ENCODE measurements at regions not wholly inside any gene's neighbourhood (a gene's known extent, or its start where the extent isn't known, plus 50 kb on each side); places are given as distances from the start of the nearest gene placed in this dataset.
A peak's percentile ranks its signal among the peaks of the same experiment; 100 is the strongest.

DNA sequence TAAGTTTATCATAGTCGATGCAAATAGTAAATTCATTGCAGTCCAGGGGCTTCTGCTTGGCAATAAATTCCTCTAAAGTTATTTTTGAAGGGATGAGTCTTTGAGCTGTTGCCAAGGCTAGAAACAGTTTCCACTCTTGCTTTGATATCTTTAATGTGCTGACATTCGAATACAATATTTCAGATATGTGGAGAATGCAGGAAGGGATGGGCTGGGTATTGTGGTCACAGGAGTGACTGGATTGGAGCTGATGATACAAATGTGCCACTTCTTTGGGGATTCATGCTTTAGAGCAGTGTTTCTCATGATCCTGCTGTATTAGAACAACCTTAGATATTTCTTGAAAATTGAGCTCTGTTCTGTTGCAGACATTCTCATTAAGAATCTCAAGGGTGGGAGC is 139.0 kb downstream of the PRDM13 start:
- TF ChIP-seq POLR2AphosphoS5 (IDR thresholded peaks at IDR 0.05; ENCODE audit: low read depth, low read length): no peak
- TF ChIP-seq POLR2A (IDR thresholded peaks at IDR 0.05; ENCODE audit: low read depth, low read length): no peak
- TF ChIP-seq TAF1 (IDR thresholded peaks at IDR 0.05; ENCODE audit: borderline replicate concordance, low read depth, low read length): no peak
- DNase-seq (ENCODE audit: insufficient read length) (no peak), FAIRE-seq (no peak)

DNA sequence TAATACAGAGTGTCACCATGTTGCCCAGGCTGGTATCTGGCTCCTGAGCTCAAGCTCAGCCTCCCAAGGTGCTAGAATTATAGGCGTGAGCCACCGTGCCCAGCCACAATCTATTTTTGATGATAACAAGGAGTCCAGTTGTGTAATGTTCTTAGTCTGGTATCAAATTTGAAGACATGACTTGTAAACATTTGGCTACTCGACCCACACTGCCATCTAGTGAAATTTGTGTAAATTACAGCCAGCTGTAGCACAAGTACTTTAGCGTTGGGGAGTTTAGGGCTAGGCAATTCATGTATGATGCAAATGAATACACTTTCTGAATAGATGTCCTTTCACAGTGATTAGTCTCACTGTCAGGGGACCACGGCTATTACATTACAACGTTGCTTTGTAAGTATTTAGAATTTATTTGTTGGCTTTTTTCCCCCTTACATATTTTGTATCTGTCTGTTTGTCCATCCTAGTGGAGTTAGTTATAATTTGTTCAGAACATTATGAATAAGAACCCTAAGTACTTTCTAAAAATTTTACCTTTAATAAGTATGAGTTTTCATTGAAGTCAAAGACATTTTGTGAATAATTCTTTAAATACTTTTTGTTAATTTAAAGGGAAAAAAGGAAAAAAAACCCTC is 139.7 kb downstream of the PRDM13 start:
- no peak for TF ChIP-seq POLR2A (IDR thresholded peaks at IDR 0.05; ENCODE audit: low read depth, low read length)
- no peak for TF ChIP-seq POLR2AphosphoS5 (IDR thresholded peaks at IDR 0.05; ENCODE audit: low read depth, low read length)
- peak; percentile 98 for FAIRE-seq
- DNase-seq (ENCODE audit: insufficient read length): no peak

DNA sequence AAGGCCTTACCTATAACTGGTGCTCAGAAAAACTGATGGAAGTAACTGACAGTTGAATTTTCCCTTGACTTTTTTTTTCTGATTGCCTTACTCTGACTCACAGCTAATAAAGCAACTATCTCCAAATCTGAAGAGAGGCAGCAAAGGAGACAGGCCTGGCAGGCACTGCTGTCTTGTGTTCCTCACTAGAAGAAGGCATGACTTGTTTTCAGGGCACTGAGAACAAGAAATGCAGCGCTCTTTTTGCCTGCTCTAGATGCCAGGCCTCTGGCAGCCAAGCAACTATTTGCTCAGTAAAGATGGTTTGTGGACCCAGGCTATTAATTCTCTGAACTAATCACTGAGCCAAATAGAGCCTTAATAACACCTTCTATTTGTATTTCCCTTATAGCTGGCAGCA is 155.1 kb downstream of the PRDM13 start:
- no peak for DNase-seq (ENCODE audit: insufficient read length)

DNA sequence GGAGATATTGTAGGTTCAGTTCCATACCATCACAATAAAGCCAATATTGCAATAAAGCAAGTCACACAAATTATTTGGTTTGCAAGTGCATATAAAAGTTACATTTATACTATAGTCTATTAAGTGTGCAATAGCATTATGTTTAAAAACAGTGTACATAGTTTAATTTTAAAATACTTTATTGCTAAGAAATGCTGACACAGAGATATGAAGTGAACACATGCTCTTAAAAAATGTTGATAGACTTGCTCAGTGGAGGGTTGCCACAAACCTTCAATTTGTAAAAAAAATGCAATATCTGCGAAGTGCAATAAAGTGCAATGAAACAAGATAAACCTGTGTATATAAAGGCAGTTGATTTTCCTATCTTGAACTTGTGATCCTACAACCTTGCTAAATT is 161.5 kb downstream of the PRDM13 start:
- TF ChIP-seq TAF1 (IDR thresholded peaks at IDR 0.05; ENCODE audit: borderline replicate concordance, low read depth, low read length) (no peak), POLR2AphosphoS5 (IDR thresholded peaks at IDR 0.05; ENCODE audit: low read depth, low read length) (no peak), POLR2A (IDR thresholded peaks at IDR 0.05; ENCODE audit: low read depth, low read length) (no peak)
- FAIRE-seq: no peak
- no peak for DNase-seq (ENCODE audit: insufficient read length)

More for the DNA sequence above, 155.1 kb downstream of the PRDM13 start:
- TF ChIP-seq POLR2A (IDR thresholded peaks at IDR 0.05; ENCODE audit: low read depth, low read length): no peak
- no peak for TF ChIP-seq TAF1 (IDR thresholded peaks at IDR 0.05; ENCODE audit: borderline replicate concordance, low read depth, low read length)
- TF ChIP-seq POLR2AphosphoS5 (IDR thresholded peaks at IDR 0.05; ENCODE audit: low read depth, low read length): no peak
- no peak for FAIRE-seq

DNA sequence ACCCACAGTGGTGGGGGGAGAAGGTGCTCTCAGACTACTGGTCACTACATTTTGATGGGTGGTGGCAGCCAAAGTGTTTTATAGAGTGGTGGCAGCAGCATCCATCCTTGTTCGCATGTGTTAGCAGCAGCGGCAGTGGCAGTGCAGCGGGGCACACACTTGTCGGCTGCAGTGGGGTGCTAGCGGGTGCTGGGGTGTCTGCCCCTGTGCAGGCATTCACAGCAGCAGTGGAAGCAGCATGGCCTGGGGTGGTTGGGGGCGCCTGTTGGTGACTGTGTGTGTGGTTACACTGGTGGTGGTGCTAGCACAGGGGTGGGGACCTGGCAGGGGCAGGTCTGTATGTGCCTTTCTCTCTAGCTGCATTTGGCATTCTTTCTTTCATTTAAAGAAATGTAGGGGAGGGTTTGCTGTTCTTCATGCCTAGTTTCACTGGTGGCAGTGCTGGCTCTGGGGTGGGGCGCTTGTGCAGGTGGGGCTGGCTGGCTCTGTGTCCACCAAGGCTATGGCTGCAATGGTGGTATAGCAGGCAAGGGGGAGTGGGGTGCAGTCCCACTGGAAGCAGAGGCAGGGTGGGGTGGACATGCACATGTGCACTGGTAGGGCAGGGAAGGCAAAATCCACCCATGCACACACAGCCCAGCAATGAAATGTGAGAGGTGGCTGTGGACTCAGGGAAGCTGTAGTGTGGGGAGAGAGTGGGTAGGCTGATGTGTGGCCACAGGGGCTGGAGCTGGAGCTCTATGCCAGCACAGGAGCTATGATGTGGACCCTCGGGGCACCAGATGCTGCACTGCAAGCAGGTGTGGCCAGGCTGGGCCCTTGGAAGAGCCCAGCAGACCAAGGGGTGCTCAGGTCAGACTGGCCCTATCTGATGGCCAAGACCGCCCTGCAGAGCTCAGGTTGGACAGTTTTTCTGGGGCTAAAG is 173.3 kb downstream of the PRDM13 start:
- DNase-seq (ENCODE audit: insufficient read length) (no peak), FAIRE-seq (no peak)
- TF ChIP-seq POLR2AphosphoS5 (IDR thresholded peaks at IDR 0.05; ENCODE audit: low read depth, low read length) (no peak), POLR2A (IDR thresholded peaks at IDR 0.05; ENCODE audit: low read depth, low read length) (no peak), TAF1 (IDR thresholded peaks at IDR 0.05; ENCODE audit: borderline replicate concordance, low read depth, low read length) (no peak)

DNA sequence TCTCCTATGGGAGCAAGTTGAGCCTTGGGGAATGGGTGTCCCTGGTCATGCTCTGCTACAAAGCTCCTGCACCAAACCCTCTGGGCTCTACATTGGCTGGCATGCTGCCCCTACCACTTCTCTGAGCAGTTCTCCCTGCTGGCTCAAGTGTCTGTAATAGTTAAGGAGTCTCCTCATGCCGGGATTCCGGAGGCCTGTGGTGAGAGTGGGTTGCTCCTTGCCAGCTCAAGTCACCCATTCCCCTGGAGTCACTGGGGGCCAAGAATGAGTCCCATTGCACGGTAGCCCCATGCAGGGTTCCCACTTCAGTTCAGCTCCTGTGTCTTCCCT is 173.9 kb downstream of the PRDM13 start:
- FAIRE-seq (no peak), DNase-seq (ENCODE audit: insufficient read length) (no peak)
- TF ChIP-seq POLR2AphosphoS5 (IDR thresholded peaks at IDR 0.05; ENCODE audit: low read depth, low read length) (no peak), TAF1 (IDR thresholded peaks at IDR 0.05; ENCODE audit: borderline replicate concordance, low read depth, low read length) (no peak), POLR2A (IDR thresholded peaks at IDR 0.05; ENCODE audit: low read depth, low read length) (no peak)

DNA sequence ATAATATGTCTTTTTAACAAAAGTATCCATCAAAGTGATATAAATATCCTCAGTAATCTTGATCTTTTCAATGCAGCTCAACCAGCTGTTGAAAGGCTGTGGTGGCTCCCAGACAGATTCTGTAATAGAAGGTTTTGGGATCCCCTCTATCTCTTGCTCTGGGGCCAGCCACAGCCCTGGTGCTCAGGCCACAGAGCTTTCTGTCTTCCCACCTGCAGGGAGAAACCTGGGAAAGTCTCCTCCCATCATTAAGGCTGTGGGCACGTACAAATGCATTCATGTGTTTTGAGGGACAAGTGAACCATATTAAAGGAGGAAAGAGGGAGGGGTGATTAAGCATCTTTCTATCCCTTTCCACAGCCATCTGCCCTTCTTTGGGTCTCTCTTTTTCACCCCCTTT is 183.1 kb downstream of the PRDM13 start:
- FAIRE-seq (no peak), DNase-seq (ENCODE audit: insufficient read length) (no peak)
- TF ChIP-seq POLR2A (IDR thresholded peaks at IDR 0.05; ENCODE audit: low read depth, low read length): no peak
- TF ChIP-seq TAF1 (IDR thresholded peaks at IDR 0.05; ENCODE audit: borderline replicate concordance, low read depth, low read length): no peak

DNA sequence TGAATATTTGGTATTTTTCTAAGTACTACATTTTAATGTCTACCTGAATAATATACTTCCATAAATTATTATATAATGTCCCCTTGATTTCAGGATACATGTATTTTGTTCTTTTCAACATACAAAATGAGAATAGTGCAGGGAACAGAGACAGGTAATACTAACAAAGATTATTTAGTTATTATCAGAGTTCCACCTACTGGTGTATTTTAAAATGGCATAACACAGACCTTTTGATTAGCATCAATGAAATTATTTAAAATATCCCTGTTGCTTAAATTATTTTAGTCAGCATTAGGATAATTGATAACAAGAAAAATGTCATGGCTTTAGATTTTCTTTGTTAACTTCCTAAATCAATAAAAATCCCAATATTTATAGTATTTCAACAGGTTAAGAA is 184.0 kb downstream of the PRDM13 start:
- TF ChIP-seq TAF1 (IDR thresholded peaks at IDR 0.05; ENCODE audit: borderline replicate concordance, low read depth, low read length) (no peak), POLR2AphosphoS5 (IDR thresholded peaks at IDR 0.05; ENCODE audit: low read depth, low read length) (no peak), POLR2A (IDR thresholded peaks at IDR 0.05; ENCODE audit: low read depth, low read length) (no peak)
- FAIRE-seq (no peak), DNase-seq (ENCODE audit: insufficient read length) (no peak)

DNA sequence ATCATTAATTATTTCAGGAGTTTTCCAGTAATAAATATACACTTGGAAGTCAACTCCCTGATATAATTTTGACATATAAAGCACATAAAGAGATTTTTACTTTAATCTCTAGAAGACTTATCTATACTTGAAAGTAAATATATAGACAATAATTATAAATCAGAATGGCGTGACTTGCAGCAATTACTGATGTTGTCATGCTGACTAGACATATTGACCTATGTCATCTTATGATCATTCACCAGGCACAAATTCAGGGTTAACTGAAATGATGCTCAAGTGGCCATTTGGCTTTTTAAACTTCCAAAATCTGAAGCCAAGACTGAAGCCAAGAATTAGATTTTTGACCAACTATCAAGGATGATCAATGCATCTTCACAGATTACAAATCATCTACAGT is 192.2 kb downstream of the MCHR2 start:
- DNase-seq (ENCODE audit: insufficient read length) (no peak), FAIRE-seq (no peak)
- no peak for TF ChIP-seq TAF1 (IDR thresholded peaks at IDR 0.05; ENCODE audit: borderline replicate concordance, low read depth, low read length)

DNA sequence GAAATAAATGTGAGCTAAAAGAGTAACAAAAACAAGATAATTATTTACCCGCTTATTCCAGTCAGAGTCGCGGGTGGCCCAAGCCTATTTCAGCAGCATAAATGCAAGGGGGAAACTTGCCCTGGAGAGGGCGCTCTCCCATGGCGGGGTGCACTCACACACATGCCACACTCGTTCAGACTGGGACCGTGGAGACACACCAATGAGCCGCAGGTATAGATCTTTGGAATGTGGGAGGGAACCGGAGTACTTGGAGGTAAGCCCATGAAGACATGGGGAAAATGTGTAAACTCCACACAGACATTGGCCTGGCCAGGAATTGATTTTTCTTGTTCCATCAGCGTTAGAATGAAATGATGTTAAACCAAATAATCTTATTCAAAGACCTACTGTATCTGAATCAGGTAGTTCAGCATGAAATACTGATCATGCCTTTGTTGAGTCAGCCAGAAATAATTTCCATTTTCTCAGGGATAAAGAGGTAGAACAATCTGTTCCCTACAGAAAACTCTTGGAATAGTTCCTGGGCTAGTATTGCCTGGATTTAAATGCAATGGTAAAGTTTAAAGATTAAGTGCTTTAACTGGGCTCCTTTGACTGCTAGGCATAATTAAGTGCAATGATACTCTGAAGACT is 191.5 kb downstream of the MCHR2 start:
- FAIRE-seq (no peak), DNase-seq (ENCODE audit: insufficient read length) (no peak)
- TF ChIP-seq TAF1 (IDR thresholded peaks at IDR 0.05; ENCODE audit: borderline replicate concordance, low read depth, low read length) (no peak), POLR2A (IDR thresholded peaks at IDR 0.05; ENCODE audit: low read depth, low read length) (no peak), POLR2AphosphoS5 (IDR thresholded peaks at IDR 0.05; ENCODE audit: low read depth, low read length) (no peak)

DNA sequence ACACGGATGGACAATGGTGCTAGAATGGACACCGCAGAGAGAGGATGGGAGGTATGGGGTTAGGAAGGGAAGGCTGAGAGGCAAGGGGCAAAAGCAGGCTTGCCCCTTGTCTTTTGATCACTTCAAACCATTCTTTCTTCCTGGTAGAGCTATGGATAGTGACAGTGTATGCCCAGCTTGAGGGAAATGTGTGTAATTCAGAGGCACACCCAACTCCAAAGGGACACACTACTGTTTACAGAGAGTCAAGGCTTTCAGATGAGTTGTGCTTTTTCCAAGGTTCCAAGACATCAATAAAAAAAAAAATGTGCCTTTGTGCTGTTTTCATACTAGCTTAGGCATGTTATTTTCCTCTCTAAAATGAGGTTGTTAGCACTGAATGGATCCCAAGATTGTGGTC is 185.0 kb downstream of the MCHR2 start:
- FAIRE-seq: no peak
- no peak for TF ChIP-seq TAF1 (IDR thresholded peaks at IDR 0.05; ENCODE audit: borderline replicate concordance, low read depth, low read length)
- no peak for DNase-seq (ENCODE audit: insufficient read length)

DNA sequence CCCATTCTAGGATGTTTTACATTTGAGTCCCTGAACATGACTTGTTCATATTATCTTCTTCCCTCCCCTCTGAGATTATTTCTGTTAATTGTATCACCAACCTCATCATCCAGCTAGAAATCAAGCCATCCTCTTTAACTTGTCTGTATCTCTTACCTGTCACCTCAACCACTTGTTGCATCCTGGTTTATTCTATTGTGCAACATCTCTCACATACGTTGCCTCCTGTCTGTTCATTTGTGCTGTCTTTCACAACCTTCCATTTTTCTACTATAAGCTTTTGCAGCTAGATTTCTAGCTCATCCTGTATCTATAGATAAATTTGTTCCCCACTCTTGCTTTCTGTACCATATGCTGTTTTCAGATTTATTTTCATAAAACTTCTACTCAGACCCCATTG is 183.7 kb downstream of the MCHR2 start:
- DNase-seq (ENCODE audit: insufficient read length) (no peak), FAIRE-seq (no peak)
- TF ChIP-seq POLR2A (IDR thresholded peaks at IDR 0.05; ENCODE audit: low read depth, low read length) (no peak), TAF1 (IDR thresholded peaks at IDR 0.05; ENCODE audit: borderline replicate concordance, low read depth, low read length) (no peak), POLR2AphosphoS5 (IDR thresholded peaks at IDR 0.05; ENCODE audit: low read depth, low read length) (no peak)
